ENCODE measurements at regions not wholly inside any gene's neighbourhood (a gene's known extent, or its start where the extent isn't known, plus 50 kb on each side); places are given as distances from the start of the nearest gene placed in this dataset.

GRCh38 chr7:132733860-132734259, 157.6 kb upstream of the PLXNA4 start:
- DNase-seq (ENCODE audit: low read depth) = no peak

- no peak for DNase-seq (ENCODE audit: low read depth)
Observed at GRCh38 chr7:132732321-132732865, 156.1 kb upstream of the PLXNA4 start.

GRCh38 chr7:132730105-132730504, 153.8 kb upstream of the PLXNA4 start:
- DNase-seq (ENCODE audit: low read depth) = no peak

- DNase-seq (ENCODE audit: low read depth) = no peak
Observed at GRCh38 chr7:132723506-132724081, 147.3 kb upstream of the PLXNA4 start.

- DNase-seq (ENCODE audit: low read depth) = no peak
Observed at GRCh38 chr7:132720835-132721234, 144.6 kb upstream of the PLXNA4 start.

GRCh38 chr7:132713893-132714292, 137.6 kb upstream of the PLXNA4 start:
- no peak for DNase-seq (ENCODE audit: low read depth)

GRCh38 chr7:132709971-132710567, 133.8 kb upstream of the PLXNA4 start:
- DNase-seq (ENCODE audit: low read depth) = peak; percentile 27

GRCh38 chr7:132708470-132708869, 132.2 kb upstream of the PLXNA4 start:
- DNase-seq (ENCODE audit: low read depth) = no peak

- no peak for DNase-seq (ENCODE audit: low read depth)
Observed at GRCh38 chr7:132705146-132705545, 128.9 kb upstream of the PLXNA4 start.

GRCh38 chr7:132703742-132704141, 127.5 kb upstream of the PLXNA4 start:
- no peak for DNase-seq (ENCODE audit: low read depth)

- no peak for DNase-seq (ENCODE audit: low read depth)
Observed at GRCh38 chr7:132697003-132697402, 120.7 kb upstream of the PLXNA4 start.

- DNase-seq (ENCODE audit: low read depth) = no peak
Observed at GRCh38 chr7:132696332-132696731, 120.1 kb upstream of the PLXNA4 start.

GRCh38 chr7:132691201-132691600, 114.9 kb upstream of the PLXNA4 start:
- DNase-seq (ENCODE audit: low read depth) = no peak

- no peak for DNase-seq (ENCODE audit: low read depth)
Observed at GRCh38 chr7:132690174-132690573, 113.9 kb upstream of the PLXNA4 start.

- no peak for DNase-seq (ENCODE audit: low read depth)
Observed at GRCh38 chr7:132687981-132688383, 111.7 kb upstream of the PLXNA4 start.

GRCh38 chr7:132687016-132687415, 110.7 kb upstream of the PLXNA4 start:
- no peak for DNase-seq (ENCODE audit: low read depth)

- DNase-seq (ENCODE audit: low read depth) = no peak
Observed at GRCh38 chr7:132685277-132685676, 109.0 kb upstream of the PLXNA4 start.

- DNase-seq (ENCODE audit: low read depth) = no peak
Observed at GRCh38 chr7:132683896-132684690, 107.8 kb upstream of the PLXNA4 start.

- DNase-seq (ENCODE audit: low read depth) = no peak
Observed at GRCh38 chr7:132681951-132682350, 105.7 kb upstream of the PLXNA4 start.

GRCh38 chr7:132680590-132680989, 104.3 kb upstream of the PLXNA4 start:
- DNase-seq (ENCODE audit: low read depth) = no peak

- DNase-seq (ENCODE audit: low read depth) = no peak
Observed at GRCh38 chr7:132678656-132679055, 102.4 kb upstream of the PLXNA4 start.

- DNase-seq (ENCODE audit: low read depth) = no peak
Observed at GRCh38 chr7:132677918-132678317, 101.6 kb upstream of the PLXNA4 start.
